SH-SY5Y (cell line): ENCODE measurements at regions not wholly inside any gene's neighbourhood (a gene's known extent, or its start where the extent isn't known, plus 50 kb on each side); places are given as distances from the start of the nearest gene placed in this dataset.

Experiments
- GATA2 ChIP-seq: IDR thresholded peaks from 2 replicates; pipeline ENCODE4 v1.6.1; 2011; ENCODE audit warnings: mild to moderate bottlenecking, low read depth, low read length
- GATA3 ChIP-seq: IDR thresholded peaks from 2 replicates; pipeline ENCODE4 v1.6.1; 2011; ENCODE audit warnings: low read depth, mild to moderate bottlenecking, low read length, moderate library complexity

- no peak for TF ChIP-seq GATA3
- no peak for TF ChIP-seq GATA2
These were observed 418.7 kb upstream of the SGO1 start for GRCh38 chr3:20604659-20605058.
